ENCODE measurements at regions not wholly inside any gene's neighbourhood (a gene's known extent, or its start where the extent isn't known, plus 50 kb on each side); places are given as distances from the start of the nearest gene placed in this dataset.

- DNase-seq (ENCODE audit: low spot score) = no peak
- Histone ChIP-seq H3K4me3 (no peak overlapping the region), H3K27ac (no peak overlapping the region), H3K27me3 (replicated peaks; ENCODE audit: insufficient read depth) (no peaks in the 10 kb centered on the region), H3K4me1 (ENCODE audit: control insufficient read depth in 1 of 2, low read depth in 2 of 2) (no peaks in the 10 kb centered on the region), H3K36me3 (no peaks in the 10 kb centered on the region), H3K9me3 (no peaks in the 10 kb centered on the region)
- TF ChIP-seq, protein P1, sequence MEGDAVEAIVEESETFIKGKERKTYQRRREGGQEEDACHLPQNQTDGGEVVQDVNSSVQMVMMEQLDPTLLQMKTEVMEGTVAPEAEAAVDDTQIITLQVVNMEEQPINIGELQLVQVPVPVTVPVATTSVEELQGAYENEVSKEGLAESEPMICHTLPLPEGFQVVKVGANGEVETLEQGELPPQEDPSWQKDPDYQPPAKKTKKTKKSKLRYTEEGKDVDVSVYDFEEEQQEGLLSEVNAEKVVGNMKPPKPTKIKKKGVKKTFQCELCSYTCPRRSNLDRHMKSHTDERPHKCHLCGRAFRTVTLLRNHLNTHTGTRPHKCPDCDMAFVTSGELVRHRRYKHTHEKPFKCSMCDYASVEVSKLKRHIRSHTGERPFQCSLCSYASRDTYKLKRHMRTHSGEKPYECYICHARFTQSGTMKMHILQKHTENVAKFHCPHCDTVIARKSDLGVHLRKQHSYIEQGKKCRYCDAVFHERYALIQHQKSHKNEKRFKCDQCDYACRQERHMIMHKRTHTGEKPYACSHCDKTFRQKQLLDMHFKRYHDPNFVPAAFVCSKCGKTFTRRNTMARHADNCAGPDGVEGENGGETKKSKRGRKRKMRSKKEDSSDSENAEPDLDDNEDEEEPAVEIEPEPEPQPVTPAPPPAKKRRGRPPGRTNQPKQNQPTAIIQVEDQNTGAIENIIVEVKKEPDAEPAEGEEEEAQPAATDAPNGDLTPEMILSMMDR (IDR thresholded peaks at IDR 0.05) = no peak
- ATAC-seq (ENCODE audit: insufficient number of reproducible peaks, low FRiP score, low read depth) = no peak
Observed at GRCh38 chr4:129929984-129930383, 834.0 kb downstream of the C4orf33 start.

- no peaks in the 10 kb centered on the region for H3K9me3 ChIP-seq
- H3K4me1 ChIP-seq (ENCODE audit: control insufficient read depth in 1 of 2, low read depth in 2 of 2) = no peaks in the 10 kb centered on the region
- no peak overlapping the region for H3K4me3 ChIP-seq
- no peak for ATAC-seq (ENCODE audit: insufficient number of reproducible peaks, low FRiP score, low read depth)
- no peaks in the 10 kb centered on the region for H3K36me3 ChIP-seq
- H3K27ac ChIP-seq = no peak overlapping the region
- DNase-seq (ENCODE audit: low spot score) = no peak
- no peaks in the 10 kb centered on the region for H3K27me3 ChIP-seq (replicated peaks; ENCODE audit: insufficient read depth)
- TF ChIP-seq, protein P1 (IDR thresholded peaks at IDR 0.05) = no peak
Observed at GRCh38 chr4:129950217-129950616, 854.3 kb downstream of the C4orf33 start.

DNA sequence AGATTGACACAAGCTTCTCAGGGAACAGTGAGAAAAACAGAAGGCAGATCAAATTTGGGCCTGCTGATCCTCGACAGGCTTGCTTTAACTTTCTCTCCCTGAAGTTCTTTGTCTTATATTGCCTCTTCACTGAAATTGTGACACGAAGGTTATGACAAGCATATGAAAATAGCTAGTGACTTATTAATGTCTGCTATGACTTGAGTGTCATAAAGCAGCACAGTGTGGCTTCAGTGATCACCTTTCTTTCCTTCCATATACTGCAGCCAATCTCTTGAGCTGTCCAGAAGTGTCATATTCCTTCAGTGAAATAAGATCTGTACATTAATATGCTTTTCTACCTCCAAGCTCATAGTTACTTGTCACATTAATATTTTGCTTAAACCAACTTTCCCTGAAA, 870.2 kb downstream of the C4orf33 start:
- H3K27me3 ChIP-seq (replicated peaks; ENCODE audit: insufficient read depth) = no peaks in the 10 kb centered on the region
- TF ChIP-seq, protein P1 (IDR thresholded peaks at IDR 0.05) = no peak
- H3K36me3 ChIP-seq = no peaks in the 10 kb centered on the region
- no peaks in the 10 kb centered on the region for H3K9me3 ChIP-seq
- H3K4me3 ChIP-seq = no peak overlapping the region
- no peak overlapping the region for H3K27ac ChIP-seq
- H3K4me1 ChIP-seq (ENCODE audit: control insufficient read depth in 1 of 2, low read depth in 2 of 2) = no peaks in the 10 kb centered on the region
- DNase-seq (ENCODE audit: low spot score) (no peak), ATAC-seq (ENCODE audit: insufficient number of reproducible peaks, low FRiP score, low read depth) (no peak)

DNA sequence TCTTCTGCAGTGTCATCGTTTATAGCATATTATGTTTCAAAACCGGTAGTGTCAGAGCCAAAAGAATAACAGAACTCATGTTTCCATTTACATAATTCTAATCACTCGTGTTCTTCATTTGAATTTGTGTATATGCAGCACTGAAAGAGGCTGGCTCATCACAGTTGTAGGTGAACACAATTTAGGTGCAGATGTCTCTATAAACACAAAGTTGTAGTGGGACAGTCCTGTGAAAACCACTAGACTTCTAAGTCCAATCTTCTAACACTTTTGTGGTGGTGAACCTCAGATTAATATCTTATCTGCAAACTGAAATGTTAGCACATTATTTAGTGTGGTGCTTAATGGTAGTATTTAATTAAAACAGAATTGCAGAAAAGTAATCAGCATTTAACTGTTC, 872.4 kb downstream of the C4orf33 start:
- H3K4me3 ChIP-seq = no peak overlapping the region
- no peaks in the 10 kb centered on the region for H3K9me3 ChIP-seq
- H3K27ac ChIP-seq = no peak overlapping the region
- TF ChIP-seq, protein P1 (IDR thresholded peaks at IDR 0.05) = no peak
- DNase-seq (ENCODE audit: low spot score) (no peak), ATAC-seq (ENCODE audit: insufficient number of reproducible peaks, low FRiP score, low read depth) (no peak)
- no peaks in the 10 kb centered on the region for H3K36me3 ChIP-seq
- no peaks in the 10 kb centered on the region for H3K27me3 ChIP-seq (replicated peaks; ENCODE audit: insufficient read depth)
- no peaks in the 10 kb centered on the region for H3K4me1 ChIP-seq (ENCODE audit: control insufficient read depth in 1 of 2, low read depth in 2 of 2)

- Histone ChIP-seq H3K9me3 (no peaks in the 10 kb centered on the region), H3K4me1 (ENCODE audit: control insufficient read depth in 1 of 2, low read depth in 2 of 2) (no peaks in the 10 kb centered on the region), H3K4me3 (no peak overlapping the region), H3K36me3 (no peaks in the 10 kb centered on the region), H3K27me3 (replicated peaks; ENCODE audit: insufficient read depth) (no peaks in the 10 kb centered on the region), H3K27ac (no peak overlapping the region)
- ATAC-seq (ENCODE audit: insufficient number of reproducible peaks, low FRiP score, low read depth) (no peak), DNase-seq (ENCODE audit: low spot score) (no peak)
- TF ChIP-seq, protein P1 (IDR thresholded peaks at IDR 0.05) = no peak
Observed at GRCh38 chr4:129968778-129969177, 872.8 kb downstream of the C4orf33 start.

All from thoracic aorta (tissue), 2 donors.